ENCODE measurements at regions not wholly inside any gene's neighbourhood (a gene's known extent, or its start where the extent isn't known, plus 50 kb on each side); places are given as distances from the start of the nearest gene placed in this dataset.

GRCh38 chr4:181162266-181162665 is 1080.9 kb upstream of the TENM3 start:
- TF ChIP-seq POLR2AphosphoS5 (IDR thresholded peaks at IDR 0.05) (no peak), POLR2A (IDR thresholded peaks at IDR 0.05; ENCODE audit: low read depth) (no peak), EP300 (IDR thresholded peaks at IDR 0.05) (no peak), CTCF (IDR thresholded peaks at IDR 0.05) (no peak)
- no peaks in the 10 kb centered on the region for H3K9me3 ChIP-seq
- no peaks in the 10 kb centered on the region for H3K36me3 ChIP-seq
- H3K27ac ChIP-seq (replicated peaks in 1 of 4) = no peak overlapping the region
- no peaks in the 10 kb centered on the region for H3K27me3 ChIP-seq
- WGBS = 86% methylated on average over 2 of the region's 2 CpGs
- intact Hi-C loops (cut with DNase I) = no loop called here
- H3K4me3 ChIP-seq = no peak overlapping the region
- H3K4me1 ChIP-seq = no peaks in the 10 kb centered on the region
- DNase-seq (ENCODE audit: extremely low spot score) = no peak

GRCh38 chr4:181162676-181163075 is 1080.5 kb upstream of the TENM3 start:
- no peak for DNase-seq (ENCODE audit: extremely low spot score)
- Histone ChIP-seq H3K4me3 (no peak overlapping the region), H3K36me3 (no peaks in the 10 kb centered on the region), H3K9me3 (no peaks in the 10 kb centered on the region), H3K4me1 (no peaks in the 10 kb centered on the region), H3K27me3 (no peaks in the 10 kb centered on the region), H3K27ac (replicated peaks in 1 of 4) (no peak overlapping the region)
- 79% methylated on average over 6 of the region's 6 CpGs for WGBS
- intact Hi-C loops (cut with DNase I) = no loop called here
- TF ChIP-seq CTCF (IDR thresholded peaks at IDR 0.05) (no peak), POLR2AphosphoS5 (IDR thresholded peaks at IDR 0.05) (no peak), POLR2A (IDR thresholded peaks at IDR 0.05; ENCODE audit: low read depth) (no peak), EP300 (IDR thresholded peaks at IDR 0.05) (no peak)

GRCh38 chr4:181166742-181167399 is 1076.3 kb upstream of the TENM3 start:
- Histone ChIP-seq H3K4me3 (no peak overlapping the region), H3K27ac (replicated peaks in 1 of 4) (no peak overlapping the region), H3K27me3 (no peaks in the 10 kb centered on the region), H3K9me3 (no peaks in the 10 kb centered on the region), H3K36me3 (no peaks in the 10 kb centered on the region), H3K4me1 (no peaks in the 10 kb centered on the region)
- DNase-seq (ENCODE audit: extremely low spot score) = no peak
- WGBS = 70% methylated on average over 6 of the region's 6 CpGs
- intact Hi-C loops (cut with DNase I) = no loop called here
- TF ChIP-seq CTCF (IDR thresholded peaks at IDR 0.05) = no peak
- TF ChIP-seq POLR2AphosphoS5 (IDR thresholded peaks at IDR 0.05) = no peak
- TF ChIP-seq POLR2A (IDR thresholded peaks at IDR 0.05; ENCODE audit: low read depth) = no peak
- TF ChIP-seq EP300 (IDR thresholded peaks at IDR 0.05) = no peak

DNA sequence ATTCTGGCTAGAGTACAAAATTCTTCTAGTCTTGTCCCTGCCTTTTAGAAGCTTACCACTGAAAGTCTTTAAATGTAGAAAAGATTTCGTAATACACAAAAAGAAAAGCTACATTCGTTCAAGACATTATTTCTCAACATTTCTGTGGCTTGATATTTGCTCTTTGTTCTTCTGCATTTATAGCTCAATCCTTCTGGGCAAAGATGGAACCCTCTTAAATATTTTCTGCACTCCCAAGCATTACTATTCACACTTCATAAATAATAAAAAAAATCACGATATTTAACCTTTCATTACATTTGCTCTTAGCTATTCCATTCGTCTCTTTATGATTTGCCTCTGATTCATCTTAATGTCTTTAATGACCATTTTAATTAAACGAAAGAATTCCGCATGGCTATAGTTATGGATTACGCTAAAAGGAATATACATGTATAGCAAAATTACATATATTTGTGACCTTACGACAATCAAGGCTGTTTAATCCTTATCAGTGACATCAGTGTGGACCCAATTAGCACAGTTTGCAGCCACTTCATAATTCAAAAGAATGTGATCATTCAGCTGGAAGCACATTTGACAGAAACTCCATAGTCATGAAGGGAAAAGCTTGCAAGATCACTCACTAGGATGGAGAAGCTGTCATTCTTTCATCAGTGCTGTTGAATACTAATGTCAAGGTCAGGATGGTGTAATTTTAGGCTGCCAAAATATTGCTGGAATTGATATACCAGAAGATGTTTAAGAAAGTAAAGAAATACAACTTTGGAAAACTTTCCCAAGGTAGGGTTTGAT is 1075.0 kb upstream of the TENM3 start:
- Histone ChIP-seq H3K36me3 (no peaks in the 10 kb centered on the region), H3K9me3 (no peaks in the 10 kb centered on the region), H3K27me3 (no peaks in the 10 kb centered on the region), H3K4me3 (no peak overlapping the region), H3K27ac (replicated peaks in 1 of 4) (no peak overlapping the region), H3K4me1 (no peaks in the 10 kb centered on the region)
- intact Hi-C loops (cut with DNase I) = no loop called here
- TF ChIP-seq POLR2A (IDR thresholded peaks at IDR 0.05; ENCODE audit: low read depth) = no peak
- TF ChIP-seq POLR2AphosphoS5 (IDR thresholded peaks at IDR 0.05) = no peak
- TF ChIP-seq EP300 (IDR thresholded peaks at IDR 0.05) = no peak
- TF ChIP-seq CTCF (IDR thresholded peaks at IDR 0.05) = no peak
- 89% methylated on average over 8 of the region's 8 CpGs for WGBS
- no peak for DNase-seq (ENCODE audit: extremely low spot score)

Measured in esophagus muscularis mucosa (tissue), 4 donors.